Karpas-422 (cell line): ENCODE measurements at regions not wholly inside any gene's neighbourhood (a gene's known extent, or its start where the extent isn't known, plus 50 kb on each side); places are given as distances from the start of the nearest gene placed in this dataset.

Source experiments
- DNase-seq: peaks from one replicate; pipeline ENCODE4 v3.0.0-alpha.2; 2015
- H2AFZ ChIP-seq: fragments of 200-600 bp; sonication (generic); 2 replicates; pipeline ENCODE4 v1.6.1; 2014; ENCODE audit warnings: antibody characterized with exemption, low read length, mixed read lengths
- H3K27ac ChIP-seq: fragments of 200-600 bp; sonication (generic); 2 replicates; pipeline ENCODE4 v1.5.1; 2014; ENCODE audit warnings: mild to moderate bottlenecking, low read length, moderate library complexity
- H3K27me3 ChIP-seq: fragments of 200-600 bp; sonication (generic); 2 replicates; pipeline ENCODE4 v1.6.1; 2014; ENCODE audit warnings: low read length, mixed read lengths
- H3K36me3 ChIP-seq: fragments of 200-600 bp; sonication (generic); 2 replicates; pipeline ENCODE4 v1.6.1; 2014; ENCODE audit warnings: low read length, mixed read lengths; ENCODE audit not compliant: insufficient read depth
- H3K4me1 ChIP-seq: fragments of 200-600 bp; sonication (generic); 2 replicates; pipeline ENCODE4 v1.6.1; 2014; ENCODE audit warnings: mild to moderate bottlenecking, low read length, mixed read lengths
- H3K4me2 ChIP-seq: fragments of 200-600 bp; sonication (generic); 2 replicates; pipeline ENCODE4 v1.6.1; 2014; ENCODE audit warnings: low read length, low read depth, mild to moderate bottlenecking; ENCODE audit not compliant: poor library complexity, severe bottlenecking
- H3K4me3 ChIP-seq: fragments of 200-600 bp; sonication (generic); 2 replicates; pipeline ENCODE4 v1.5.1; 2014; ENCODE audit warnings: mild to moderate bottlenecking, antibody characterized with exemption, low read length, mixed read lengths
- H3K79me2 ChIP-seq: fragments of 200-600 bp; sonication (generic); 2 replicates; pipeline ENCODE4 v1.6.1; 2014; ENCODE audit warnings: mild to moderate bottlenecking, low read length, mixed read lengths
- H3K9ac ChIP-seq: fragments of 200-600 bp; sonication (generic); 2 replicates; pipeline ENCODE4 v1.6.0; 2014; ENCODE audit warnings: low read length
- H3K9me2 ChIP-seq: fragments of 200-600 bp; sonication (generic), shearing (Covaris generic); replicated peaks from 2 replicates; pipeline ENCODE4 v1.6.0; 2014; ENCODE audit warnings: mild to moderate bottlenecking, low read length, moderate library complexity; ENCODE audit not compliant: insufficient read depth
- H3K9me3 ChIP-seq: fragments of 300-700, 200-600 bp; sonication (generic); 2 replicates; pipeline ENCODE4 v1.6.1; 2014; ENCODE audit warnings: low read length, mixed read lengths
- H4K20me1 ChIP-seq: fragments of 200-600 bp; sonication (generic); 2 replicates; pipeline ENCODE4 v1.6.1; 2014; ENCODE audit warnings: mild to moderate bottlenecking, antibody characterized with exemption, low read length, low read depth; ENCODE audit not compliant: insufficient read depth

DNA sequence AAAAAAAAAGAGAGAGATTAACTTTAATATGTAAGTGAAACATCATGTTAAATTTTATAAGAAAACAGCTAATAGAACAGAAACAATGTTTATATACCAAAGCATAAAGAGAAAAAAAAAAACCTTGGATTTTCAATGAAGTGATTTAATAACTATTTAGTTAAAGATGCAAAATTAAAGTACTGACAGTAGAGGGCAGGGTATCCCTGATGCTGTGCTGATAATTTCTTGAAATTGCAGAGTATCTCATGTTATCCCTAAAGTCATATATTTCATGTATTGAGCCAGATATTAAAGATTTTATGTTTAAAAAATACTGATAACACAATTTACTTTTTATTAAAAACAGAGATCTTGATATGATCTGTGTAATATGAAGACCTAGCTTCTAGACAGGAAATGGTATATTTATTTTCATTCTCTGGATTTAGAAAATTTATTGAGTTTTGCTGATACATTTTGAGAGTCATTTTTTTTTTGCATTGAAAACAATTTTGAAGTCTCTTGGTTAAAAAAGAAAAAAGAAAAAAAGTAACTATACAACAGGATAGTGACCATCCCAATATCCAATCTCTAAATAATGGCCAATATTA is 273.2 kb downstream of the USP25 start:
- DNase-seq, result no peak
- no peaks in the 10 kb centered on the region for H3K9me3 ChIP-seq
- no peaks in the 10 kb centered on the region for H3K79me2 ChIP-seq
- no peaks in the 10 kb centered on the region for H3K9me2 ChIP-seq
- no peak overlapping the region for H2AFZ ChIP-seq
- H3K4me1 ChIP-seq, result no peaks in the 10 kb centered on the region
- H3K36me3 ChIP-seq, result no peaks in the 10 kb centered on the region
- no peak overlapping the region for H3K27ac ChIP-seq
- H3K4me3 ChIP-seq, result no peak overlapping the region
- H3K27me3 ChIP-seq, result no peaks in the 10 kb centered on the region
- no peak overlapping the region for H3K9ac ChIP-seq
- no peaks in the 10 kb centered on the region for H4K20me1 ChIP-seq
- no peak overlapping the region for H3K4me2 ChIP-seq

DNA sequence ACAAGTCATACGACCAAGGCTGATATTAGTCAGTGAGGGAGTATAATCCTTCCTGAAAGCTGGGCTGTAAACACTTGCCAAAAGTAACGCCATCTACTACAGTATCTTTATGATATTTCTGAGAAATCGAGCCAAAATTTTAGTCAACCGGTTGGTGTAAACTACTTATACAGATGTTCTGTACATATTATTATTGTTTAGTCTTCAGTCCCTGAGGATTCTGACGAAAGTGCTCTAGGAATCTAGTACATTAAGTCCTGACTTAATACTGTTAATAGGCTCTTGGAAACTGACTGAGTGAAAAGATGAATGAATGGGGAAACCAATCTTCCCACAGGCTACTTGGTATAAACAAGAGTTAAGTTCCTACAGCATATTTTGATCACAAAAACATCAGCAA is 274.3 kb downstream of the USP25 start:
- Histone ChIP-seq H3K9me3 (no peaks in the 10 kb centered on the region), H3K27me3 (no peaks in the 10 kb centered on the region), H2AFZ (no peak overlapping the region), H3K9ac (no peak overlapping the region), H3K36me3 (no peaks in the 10 kb centered on the region), H3K9me2 (no peaks in the 10 kb centered on the region), H3K4me2 (no peak overlapping the region), H3K4me1 (no peaks in the 10 kb centered on the region), H3K79me2 (no peaks in the 10 kb centered on the region), H4K20me1 (no peaks in the 10 kb centered on the region), H3K4me3 (no peak overlapping the region), H3K27ac (no peak overlapping the region)
- DNase-seq, result no peak

DNA sequence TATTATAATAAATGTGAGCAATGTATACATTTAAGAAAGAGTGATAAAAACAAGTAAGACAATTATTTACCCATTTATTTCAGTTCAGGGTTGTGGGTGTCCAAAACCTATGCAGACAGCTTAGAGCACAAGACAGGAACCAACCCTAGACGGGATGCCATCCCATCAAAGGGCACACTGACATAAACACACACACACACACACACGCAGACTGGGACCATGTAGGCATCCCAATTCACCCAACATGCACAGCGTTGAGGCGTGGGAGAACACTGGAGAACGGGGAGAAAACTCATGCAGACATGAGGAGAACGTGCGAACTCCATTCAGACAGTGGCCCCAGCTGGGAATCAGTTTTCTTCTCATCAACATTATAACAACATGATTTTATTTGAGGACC is 274.7 kb downstream of the USP25 start:
- Histone ChIP-seq H4K20me1 (no peaks in the 10 kb centered on the region), H3K27me3 (no peaks in the 10 kb centered on the region), H3K9me2 (no peaks in the 10 kb centered on the region), H3K4me3 (no peak overlapping the region), H2AFZ (no peak overlapping the region), H3K27ac (no peak overlapping the region), H3K4me1 (no peaks in the 10 kb centered on the region), H3K79me2 (no peaks in the 10 kb centered on the region), H3K36me3 (no peaks in the 10 kb centered on the region), H3K4me2 (no peak overlapping the region), H3K9ac (no peak overlapping the region), H3K9me3 (no peaks in the 10 kb centered on the region)
- no peak for DNase-seq

DNA sequence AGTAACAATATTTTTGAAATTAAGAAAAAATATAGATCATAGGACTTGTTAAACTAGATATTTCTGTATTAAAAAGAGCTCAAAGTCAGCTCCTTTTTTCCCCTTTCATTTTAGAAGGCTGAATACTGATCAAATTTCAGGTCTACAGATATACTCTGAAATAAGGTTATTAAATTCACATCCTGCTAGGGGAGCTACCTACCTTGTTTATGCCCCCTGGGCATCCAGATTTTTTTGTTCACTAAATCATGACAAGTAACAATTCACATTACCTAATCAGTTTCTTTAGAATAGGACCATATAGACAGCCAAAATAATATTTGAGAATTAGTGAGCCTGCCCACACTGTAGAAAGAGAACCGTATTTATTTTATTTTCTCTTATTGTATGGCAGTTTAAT is 276.2 kb downstream of the USP25 start:
- Histone ChIP-seq H3K79me2 (no peaks in the 10 kb centered on the region), H3K9ac (no peak overlapping the region), H3K4me1 (no peaks in the 10 kb centered on the region)

DNA sequence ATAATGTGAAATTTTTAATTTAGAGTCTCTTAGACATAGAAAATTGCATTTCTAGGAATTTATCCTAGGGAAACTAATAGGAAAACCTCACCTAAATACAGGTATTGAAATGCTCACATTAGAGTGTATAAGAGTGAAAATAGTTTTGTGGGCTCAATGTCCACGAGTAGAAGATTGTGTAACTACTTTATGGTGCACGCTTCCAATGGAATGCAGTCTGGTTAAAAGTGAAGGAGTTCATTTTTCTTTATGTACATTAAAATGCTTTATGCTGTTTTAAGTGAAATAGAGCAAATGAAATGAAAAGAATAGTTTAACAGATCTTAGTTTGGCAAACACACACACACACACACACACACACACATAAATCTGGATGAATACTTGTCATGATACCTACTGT is 278.2 kb downstream of the USP25 start:
- H3K4me2 ChIP-seq, result no peak overlapping the region
- no peaks in the 10 kb centered on the region for H3K79me2 ChIP-seq
- H3K27me3 ChIP-seq, result no peaks in the 10 kb centered on the region
- H2AFZ ChIP-seq, result no peak overlapping the region
- H3K9me3 ChIP-seq, result no peaks in the 10 kb centered on the region
- no peak for DNase-seq
- no peak overlapping the region for H3K9ac ChIP-seq
- no peaks in the 10 kb centered on the region for H3K36me3 ChIP-seq
- no peaks in the 10 kb centered on the region for H4K20me1 ChIP-seq
- no peaks in the 10 kb centered on the region for H3K4me1 ChIP-seq
- H3K9me2 ChIP-seq, result no peaks in the 10 kb centered on the region
- H3K4me3 ChIP-seq, result no peak overlapping the region
- no peak overlapping the region for H3K27ac ChIP-seq

More for the DNA sequence above, 276.2 kb downstream of the USP25 start:
- H3K27ac ChIP-seq, result no peak overlapping the region
- no peaks in the 10 kb centered on the region for H3K9me2 ChIP-seq
- H3K9me3 ChIP-seq, result no peaks in the 10 kb centered on the region
- H3K36me3 ChIP-seq, result no peaks in the 10 kb centered on the region
- H4K20me1 ChIP-seq, result no peaks in the 10 kb centered on the region
- H3K27me3 ChIP-seq, result no peaks in the 10 kb centered on the region
- no peak overlapping the region for H3K4me3 ChIP-seq
- H2AFZ ChIP-seq, result no peak overlapping the region
- no peak for DNase-seq
- no peak overlapping the region for H3K4me2 ChIP-seq

DNA sequence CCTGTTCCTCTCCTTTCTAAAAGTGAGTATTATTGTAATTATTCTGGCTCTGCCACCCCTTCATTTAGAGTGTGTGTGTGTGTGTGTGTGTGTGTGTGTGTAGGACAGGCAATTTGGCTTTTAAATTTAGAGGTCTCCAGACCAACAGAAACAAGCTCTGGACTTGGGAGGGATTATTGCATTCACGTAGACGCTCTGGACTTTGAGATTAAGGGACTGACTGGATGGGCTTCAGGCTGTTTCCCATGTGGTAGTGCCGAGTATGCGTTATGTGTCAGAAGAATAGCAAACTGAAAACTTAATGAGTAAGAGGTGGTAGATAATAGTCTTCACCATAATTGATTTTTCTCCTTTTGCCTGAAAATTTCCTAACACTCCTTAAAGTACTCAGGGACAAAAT is 281.9 kb downstream of the USP25 start:
- no peak for DNase-seq
- Histone ChIP-seq H4K20me1 (no peaks in the 10 kb centered on the region), H3K9me3 (no peaks in the 10 kb centered on the region), H3K4me2 (no peak overlapping the region), H3K4me1 (no peaks in the 10 kb centered on the region), H3K79me2 (no peaks in the 10 kb centered on the region), H3K9me2 (no peaks in the 10 kb centered on the region), H2AFZ (no peak overlapping the region), H3K9ac (no peak overlapping the region), H3K27me3 (no peaks in the 10 kb centered on the region), H3K4me3 (no peak overlapping the region), H3K36me3 (no peaks in the 10 kb centered on the region), H3K27ac (no peak overlapping the region)

DNA sequence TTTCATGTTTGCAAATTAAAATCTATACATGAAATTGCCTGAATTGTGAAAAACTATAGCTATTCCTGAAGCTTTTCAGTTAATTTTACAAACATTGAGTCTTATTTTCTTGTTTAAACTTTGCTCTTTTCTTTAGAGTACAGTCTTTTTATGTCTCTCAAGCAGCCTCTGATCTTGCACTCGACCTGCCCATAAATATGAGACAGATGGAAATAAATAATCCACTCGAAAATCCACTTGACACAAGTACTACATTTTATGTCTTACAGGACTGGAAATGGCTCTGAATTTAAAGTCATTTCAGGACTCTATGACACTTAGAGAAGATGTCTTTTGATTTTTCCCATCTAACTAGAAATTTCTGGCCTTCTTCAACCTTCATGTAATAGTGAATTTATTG is 283.8 kb downstream of the USP25 start:
- Histone ChIP-seq H3K9ac (no peak overlapping the region), H2AFZ (no peak overlapping the region), H3K27me3 (no peaks in the 10 kb centered on the region), H3K36me3 (no peaks in the 10 kb centered on the region), H3K9me3 (no peaks in the 10 kb centered on the region), H3K4me1 (no peaks in the 10 kb centered on the region), H3K27ac (no peak overlapping the region), H3K4me2 (no peak overlapping the region), H3K9me2 (no peaks in the 10 kb centered on the region), H4K20me1 (no peaks in the 10 kb centered on the region), H3K4me3 (no peak overlapping the region), H3K79me2 (no peaks in the 10 kb centered on the region)
- DNase-seq, result no peak

DNA sequence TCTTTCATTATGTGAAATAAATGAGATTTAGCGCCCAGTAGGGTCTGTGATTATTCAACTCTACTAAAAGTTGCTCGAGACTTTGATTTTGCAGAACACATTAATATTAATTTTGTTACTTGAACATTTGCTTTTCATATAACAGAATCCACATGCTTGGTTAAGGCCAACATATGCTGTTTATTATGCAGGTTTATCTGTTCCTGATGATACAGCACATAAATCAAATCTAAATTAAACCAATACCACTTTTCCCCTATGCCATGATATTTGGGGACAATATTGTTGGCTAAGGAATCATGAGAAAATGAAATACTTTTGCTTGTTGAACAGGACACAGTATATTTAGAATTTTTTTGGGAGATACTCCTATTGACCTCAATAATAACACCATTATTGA is 291.1 kb downstream of the USP25 start:
- Histone ChIP-seq H3K9me3 (no peaks in the 10 kb centered on the region), H3K9me2 (no peaks in the 10 kb centered on the region), H3K4me1 (no peaks in the 10 kb centered on the region), H2AFZ (no peak overlapping the region), H3K4me3 (no peak overlapping the region), H3K4me2 (no peak overlapping the region), H3K79me2 (no peaks in the 10 kb centered on the region), H3K27ac (no peak overlapping the region), H3K27me3 (no peaks in the 10 kb centered on the region), H4K20me1 (no peaks in the 10 kb centered on the region), H3K36me3 (no peaks in the 10 kb centered on the region), H3K9ac (no peak overlapping the region)
- DNase-seq, result no peak

DNA sequence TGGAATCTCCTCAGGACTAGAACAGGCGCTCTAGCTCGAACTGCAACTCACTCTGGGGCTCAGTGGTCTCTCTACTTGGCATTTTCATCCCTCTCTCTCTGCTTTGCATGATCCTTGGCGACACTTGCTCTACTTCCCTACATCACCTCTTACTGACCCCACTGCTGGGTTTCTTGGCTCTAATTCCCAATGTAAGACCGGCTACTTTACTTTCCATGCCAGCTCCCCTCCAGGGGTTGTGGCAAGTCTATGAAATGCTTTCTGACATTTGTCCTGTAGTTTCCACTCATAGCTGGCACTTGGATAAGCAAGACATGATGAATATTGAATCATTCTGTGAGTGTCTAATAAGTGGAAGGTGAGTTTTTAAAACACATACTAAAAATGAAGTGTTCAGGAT is 292.3 kb downstream of the USP25 start:
- H3K9ac ChIP-seq, result no peak overlapping the region
- H3K4me3 ChIP-seq, result no peak overlapping the region
- no peaks in the 10 kb centered on the region for H3K9me2 ChIP-seq
- no peaks in the 10 kb centered on the region for H3K4me1 ChIP-seq
- no peak overlapping the region for H3K27ac ChIP-seq
- no peak for DNase-seq
- H2AFZ ChIP-seq, result no peak overlapping the region
- no peaks in the 10 kb centered on the region for H3K79me2 ChIP-seq
- no peaks in the 10 kb centered on the region for H3K27me3 ChIP-seq
- no peaks in the 10 kb centered on the region for H3K36me3 ChIP-seq
- no peak overlapping the region for H3K4me2 ChIP-seq
- H4K20me1 ChIP-seq, result no peaks in the 10 kb centered on the region
- no peaks in the 10 kb centered on the region for H3K9me3 ChIP-seq
